HG02588 (cell line): ENCODE measurements at regions not wholly inside any gene's neighbourhood (a gene's known extent, or its start where the extent isn't known, plus 50 kb on each side); places are given as distances from the start of the nearest gene placed in this dataset.
"Not testable (repeated sequence)": the region's sequence is repeated elsewhere in the genome, so short reads cannot be mapped to it uniquely, and the experiment has no call there.

Experiments used
- ATAC-seq: cut with Tn5 transposase; IDR thresholded peaks from one replicate; pipeline ENCODE4 v1.9.1; 2021; ENCODE audit warnings: mild to moderate bottlenecking, moderate library complexity; ENCODE audit not compliant: unreplicated experiment

GRCh38 chr19:37303591-37304171 is 67.2 kb upstream of the ZNF527 start:
- ATAC-seq = no peak

- ATAC-seq = no peak
Measured at GRCh38 chr19:37304190-37304883, 66.6 kb upstream of the ZNF527 start.

- ATAC-seq = no peak
Measured at GRCh38 chr19:37304884-37305255, 66.0 kb upstream of the ZNF527 start.

GRCh38 chr19:37306383-37306963 is 64.4 kb upstream of the ZNF527 start:
- ATAC-seq = no peak

- no peak for ATAC-seq
Measured at GRCh38 chr19:37309834-37310575, 60.9 kb upstream of the ZNF527 start.

GRCh38 chr19:37312531-37313334 is 58.2 kb upstream of the ZNF527 start:
- not testable (repeated sequence) for ATAC-seq

- ATAC-seq = no peak
Measured at GRCh38 chr19:37313335-37313627, 57.6 kb upstream of the ZNF527 start.

GRCh38 chr19:37317403-37318209 is 53.3 kb upstream of the ZNF527 start:
- ATAC-seq = peak; percentile 95

GRCh38 chr19:37320988-37321387 is 49.9 kb upstream of the ZNF527 start:
- ATAC-seq = not testable (repeated sequence)
